Transverse colon (tissue), 3 donors: ENCODE measurements at regions not wholly inside any gene's neighbourhood (a gene's known extent, or its start where the extent isn't known, plus 50 kb on each side); places are given as distances from the start of the nearest gene placed in this dataset.

Experiments
- CTCF ChIP-seq, 5 experiments: fragments of 200-600 bp in 3 of 5; fragments of 450-650 bp in 2 of 5; sonication (generic) in 3 of 5; IDR thresholded peaks; 1 replicate in 2 of 5; 2 replicates in 3 of 5; pipeline ENCODE4 v1.5.1; 2016 to 2017; ENCODE audit warnings: antibody characterized with exemption in 5 of 5, inconsistent platforms in 3 of 5, mild to moderate bottlenecking in 2 of 5, moderate library complexity in 1 of 5
- EP300 ChIP-seq: sonication (generic); formaldehyde crosslinking; IDR thresholded peaks from one replicate; pipeline ENCODE4 v1.6.1; 2017; ENCODE audit warnings: antibody characterized with exemption, low read depth
- POLR2A ChIP-seq: fragments of 450-650 bp; IDR thresholded peaks from one replicate; pipeline ENCODE4 v1.6.1; 2016; ENCODE audit warnings: antibody characterized with exemption, mild to moderate bottlenecking, moderate library complexity

- TF ChIP-seq CTCF (IDR thresholded peaks at IDR 0.05), result no peak
- no peak for TF ChIP-seq POLR2A
- TF ChIP-seq EP300, result no peak
These were observed 142.7 kb upstream of the DOK6 start for GRCh38 chr18:69257861-69258458.
